ENCODE measurements at regions not wholly inside any gene's neighbourhood (a gene's known extent, or its start where the extent isn't known, plus 50 kb on each side); places are given as distances from the start of the nearest gene placed in this dataset.

- peaks cover 0 to 6% of the 10 kb centered on the region in 2 donors for H3K9me3 ChIP-seq (replicated peaks in 1 of 2; ENCODE audit: control insufficient read depth in 1 of 2, insufficient read depth in 1 of 2, low read length in 2 of 2)
- intact Hi-C loops (cut with micrococcal nuclease) = no loop called here
- Mint-ChIP-seq H3K27me3 (ENCODE audit: low read depth in 3 of 3) (peaks cover 0 to 1% (median 0%) of the 10 kb centered on the region in 3 donors), H3K27ac (no peak overlapping the region), H3K36me3 (no peaks in the 10 kb centered on the region), H3K4me3 (no peak overlapping the region), H3K9me3 (peaks cover 0 to 9% (median 4%) of the 10 kb centered on the region in 7 donors), H3K4me1 (no peaks in the 10 kb centered on the region)
- H3K27ac ChIP-seq (ENCODE audit: low read depth in 1 of 2, low read length in 2 of 2) = no peak overlapping the region
- H3K79me2 ChIP-seq (ENCODE audit: insufficient read depth, low read length) = no peaks in the 10 kb centered on the region
- H3K4me2 ChIP-seq (replicated peaks; ENCODE audit: extremely low read depth, low read length, poor library complexity, severe bottlenecking) = no peak overlapping the region
- TF ChIP-seq, protein P1, sequence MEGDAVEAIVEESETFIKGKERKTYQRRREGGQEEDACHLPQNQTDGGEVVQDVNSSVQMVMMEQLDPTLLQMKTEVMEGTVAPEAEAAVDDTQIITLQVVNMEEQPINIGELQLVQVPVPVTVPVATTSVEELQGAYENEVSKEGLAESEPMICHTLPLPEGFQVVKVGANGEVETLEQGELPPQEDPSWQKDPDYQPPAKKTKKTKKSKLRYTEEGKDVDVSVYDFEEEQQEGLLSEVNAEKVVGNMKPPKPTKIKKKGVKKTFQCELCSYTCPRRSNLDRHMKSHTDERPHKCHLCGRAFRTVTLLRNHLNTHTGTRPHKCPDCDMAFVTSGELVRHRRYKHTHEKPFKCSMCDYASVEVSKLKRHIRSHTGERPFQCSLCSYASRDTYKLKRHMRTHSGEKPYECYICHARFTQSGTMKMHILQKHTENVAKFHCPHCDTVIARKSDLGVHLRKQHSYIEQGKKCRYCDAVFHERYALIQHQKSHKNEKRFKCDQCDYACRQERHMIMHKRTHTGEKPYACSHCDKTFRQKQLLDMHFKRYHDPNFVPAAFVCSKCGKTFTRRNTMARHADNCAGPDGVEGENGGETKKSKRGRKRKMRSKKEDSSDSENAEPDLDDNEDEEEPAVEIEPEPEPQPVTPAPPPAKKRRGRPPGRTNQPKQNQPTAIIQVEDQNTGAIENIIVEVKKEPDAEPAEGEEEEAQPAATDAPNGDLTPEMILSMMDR (IDR thresholded peaks at IDR 0.05) = no peak
- H3K4me1 ChIP-seq (ENCODE audit: control insufficient read depth in 1 of 2, insufficient read depth in 2 of 2, low read length in 2 of 2) = no peaks in the 10 kb centered on the region
- DNase-seq = no peak
- H3K4me3 ChIP-seq (replicated peaks in 1 of 3; ENCODE audit: low read depth in 2 of 3, low read length in 3 of 3) = no peak overlapping the region
- WGBS (ENCODE audit: insufficient coverage) = 100% methylated on average over 1 of the region's 2 CpGs
- H3K27me3 ChIP-seq (ENCODE audit: control insufficient read depth in 2 of 2, insufficient read depth in 2 of 2, low read length in 2 of 2) = no peaks in the 10 kb centered on the region
- no peak overlapping the region for H2AFZ ChIP-seq (ENCODE audit: insufficient read depth, low read depth, low read length, poor library complexity, severe bottlenecking)
- no peaks in the 10 kb centered on the region for H3K36me3 ChIP-seq (replicated peaks in 1 of 2; ENCODE audit: control insufficient read depth in 1 of 2, insufficient read depth in 2 of 2, low read length in 2 of 2)
- no peaks in the 10 kb centered on the region for H4K20me1 ChIP-seq (ENCODE audit: insufficient read depth, low read length)
- H3K9ac ChIP-seq (ENCODE audit: insufficient read depth, low read length, poor library complexity, severe bottlenecking) = no peak overlapping the region
Measured at GRCh38 chr12:98096436-98096835, 419.0 kb upstream of the TMPO start.

GRCh38 chr12:98106031-98106683, 409.2 kb upstream of the TMPO start:
- Histone ChIP-seq H3K9me3 (replicated peaks in 1 of 2; ENCODE audit: control insufficient read depth in 1 of 2, insufficient read depth in 1 of 2, low read length in 2 of 2) (no peaks in the 10 kb centered on the region), H3K4me3 (replicated peaks in 1 of 3; ENCODE audit: low read depth in 2 of 3, low read length in 3 of 3) (no peak overlapping the region), H3K36me3 (replicated peaks in 1 of 2; ENCODE audit: control insufficient read depth in 1 of 2, insufficient read depth in 2 of 2, low read length in 2 of 2) (no peaks in the 10 kb centered on the region), H3K4me1 (ENCODE audit: control insufficient read depth in 1 of 2, insufficient read depth in 2 of 2, low read length in 2 of 2) (no peaks in the 10 kb centered on the region), H3K27me3 (ENCODE audit: control insufficient read depth in 2 of 2, insufficient read depth in 2 of 2, low read length in 2 of 2) (no peaks in the 10 kb centered on the region), H3K79me2 (ENCODE audit: insufficient read depth, low read length) (no peaks in the 10 kb centered on the region), H2AFZ (ENCODE audit: insufficient read depth, low read depth, low read length, poor library complexity, severe bottlenecking) (no peak overlapping the region), H3K9ac (ENCODE audit: insufficient read depth, low read length, poor library complexity, severe bottlenecking) (no peak overlapping the region), H3K4me2 (replicated peaks; ENCODE audit: extremely low read depth, low read length, poor library complexity, severe bottlenecking) (no peak overlapping the region), H4K20me1 (ENCODE audit: insufficient read depth, low read length) (no peaks in the 10 kb centered on the region), H3K27ac (ENCODE audit: low read depth in 1 of 2, low read length in 2 of 2) (no peak overlapping the region)
- no peaks in the 10 kb centered on the region for H3K4me1 Mint-ChIP-seq
- DNase-seq = no peak
- intact Hi-C loops (cut with micrococcal nuclease) = no loop called here
- 57% methylated on average over 5 of the region's 7 CpGs for WGBS (ENCODE audit: insufficient coverage)
- H3K27ac Mint-ChIP-seq = no peak overlapping the region
- peaks cover 0 to 2% (median 0%) of the 10 kb centered on the region in 7 donors for H3K9me3 Mint-ChIP-seq
- H3K4me3 Mint-ChIP-seq = no peak overlapping the region
- TF ChIP-seq, protein P1 (IDR thresholded peaks at IDR 0.05) = no peak
- no peaks in the 10 kb centered on the region for H3K27me3 Mint-ChIP-seq (ENCODE audit: low read depth in 3 of 3)
- H3K36me3 Mint-ChIP-seq = no peaks in the 10 kb centered on the region
